KMS-11 (cell line): ENCODE measurements at regions not wholly inside any gene's neighbourhood (a gene's known extent, or its start where the extent isn't known, plus 50 kb on each side); places are given as distances from the start of the nearest gene placed in this dataset.

ENCODE experiments used
- H2AFZ ChIP-seq: fragments of 200-600 bp; sonication (generic); 2 replicates; pipeline ENCODE4 v1.6.1; 2016; ENCODE audit warnings: antibody characterized with exemption, mixed run types, low read depth
- H3K27ac ChIP-seq: fragments of 200-600 bp; sonication (generic); 2 replicates; pipeline ENCODE4 v1.6.1; 2016; ENCODE audit warnings: mild to moderate bottlenecking, mixed run types
- H3K27me3 ChIP-seq: fragments of 200-600 bp; sonication (generic); 2 replicates; pipeline ENCODE4 v1.6.1; 2017; ENCODE audit warnings: mild to moderate bottlenecking, low read depth, mixed run types, moderate library complexity; ENCODE audit not compliant: insufficient read depth
- H3K36me3 ChIP-seq: fragments of 200-600 bp; sonication (generic); 2 replicates; pipeline ENCODE4 v1.6.1; 2017; ENCODE audit warnings: mild to moderate bottlenecking, mixed run types; ENCODE audit not compliant: insufficient read depth
- H3K4me1 ChIP-seq: fragments of 200-600 bp; sonication (generic); 2 replicates; pipeline ENCODE4 v1.6.1; 2016; ENCODE audit warnings: mild to moderate bottlenecking, low read depth, mixed run types; ENCODE audit not compliant: poor library complexity, severe bottlenecking
- H3K4me2 ChIP-seq: fragments of 200-600 bp; sonication (generic); 2 replicates; pipeline ENCODE4 v1.7.0; 2016; ENCODE audit warnings: mild to moderate bottlenecking, mixed run types
- H3K4me3 ChIP-seq: fragments of 200-600 bp; sonication (generic); IDR thresholded peaks from 2 replicates; pipeline ENCODE4 v1.6.1; 2017; ENCODE audit warnings: low read depth, low read length, mixed read lengths; ENCODE audit not compliant: insufficient read depth
- H3K79me2 ChIP-seq: fragments of 200-600 bp; sonication (generic); 2 replicates; pipeline ENCODE4 v1.6.1; 2016; ENCODE audit warnings: low read depth, mixed run types; ENCODE audit not compliant: insufficient read depth
- H3K9ac ChIP-seq: fragments of 200-600 bp; sonication (generic); 2 replicates; pipeline ENCODE4 v1.6.1; 2016; ENCODE audit warnings: mild to moderate bottlenecking, mixed run types
- H4K20me1 ChIP-seq: fragments of 200-600 bp; sonication (generic); 2 replicates; pipeline ENCODE4 v1.6.1; 2016; ENCODE audit warnings: mild to moderate bottlenecking, mixed run types; ENCODE audit not compliant: insufficient read depth
- CTCF ChIP-seq: fragments of 200-600 bp; sonication (generic); conservative IDR thresholded peaks from 2 replicates; pipeline ENCODE4 v1.6.1; 2017; ENCODE audit warnings: low read depth, mild to moderate bottlenecking, antibody characterized with exemption, low read length, moderate library complexity, mixed read lengths

GRCh38 chr3:66581256-66581655, 80.4 kb upstream of the LRIG1 start:
- Histone ChIP-seq H3K9ac (no peak overlapping the region), H3K4me3 (no peak overlapping the region), H2AFZ (no peak overlapping the region), H3K36me3 (no peaks in the 10 kb centered on the region), H3K27me3 (no peaks in the 10 kb centered on the region), H4K20me1 (no peaks in the 10 kb centered on the region), H3K4me2 (no peak overlapping the region), H3K4me1 (no peaks in the 10 kb centered on the region), H3K27ac (no peak overlapping the region), H3K79me2 (no peaks in the 10 kb centered on the region)
- TF ChIP-seq CTCF: no peak

GRCh38 chr3:66582721-66583423, 82.0 kb upstream of the LRIG1 start:
- H3K79me2 ChIP-seq: no peaks in the 10 kb centered on the region
- no peak for TF ChIP-seq CTCF
- no peaks in the 10 kb centered on the region for H3K4me1 ChIP-seq
- H3K36me3 ChIP-seq: no peaks in the 10 kb centered on the region
- no peak overlapping the region for H2AFZ ChIP-seq
- no peaks in the 10 kb centered on the region for H3K27me3 ChIP-seq
- H3K27ac ChIP-seq: no peak overlapping the region
- no peak overlapping the region for H3K9ac ChIP-seq
- H3K4me3 ChIP-seq: no peak overlapping the region
- H3K4me2 ChIP-seq: no peak overlapping the region
- H4K20me1 ChIP-seq: no peaks in the 10 kb centered on the region

- Histone ChIP-seq H3K4me3 (no peak overlapping the region), H3K9ac (no peak overlapping the region), H3K27ac (no peak overlapping the region), H3K27me3 (no peaks in the 10 kb centered on the region), H3K36me3 (no peaks in the 10 kb centered on the region), H3K79me2 (no peaks in the 10 kb centered on the region), H4K20me1 (no peaks in the 10 kb centered on the region), H3K4me2 (no peak overlapping the region), H2AFZ (no peak overlapping the region), H3K4me1 (no peaks in the 10 kb centered on the region)
- no peak for TF ChIP-seq CTCF
Observed at GRCh38 chr3:66583424-66584040, 82.7 kb upstream of the LRIG1 start.

GRCh38 chr3:66585520-66586095, 84.8 kb upstream of the LRIG1 start:
- Histone ChIP-seq H3K4me3 (no peak overlapping the region), H3K4me1 (no peaks in the 10 kb centered on the region), H2AFZ (no peak overlapping the region), H3K79me2 (no peaks in the 10 kb centered on the region), H4K20me1 (no peaks in the 10 kb centered on the region), H3K27me3 (no peaks in the 10 kb centered on the region), H3K9ac (no peak overlapping the region), H3K4me2 (no peak overlapping the region), H3K36me3 (no peaks in the 10 kb centered on the region), H3K27ac (no peak overlapping the region)
- TF ChIP-seq CTCF: no peak
